NCI-H1092 treated with DMSO at 0.1 percent for 48 hours (cell line): ENCODE measurements at regions not wholly inside any gene's neighbourhood (a gene's known extent, or its start where the extent isn't known, plus 50 kb on each side); places are given as distances from the start of the nearest gene placed in this dataset.
A peak's percentile ranks its signal among the peaks of the same experiment; 100 is the strongest.

Source experiments
- DNase-seq: peaks from one replicate; lab custom pipeline; 2025; lab: John Stamatoyannopoulos, UW

DNA sequence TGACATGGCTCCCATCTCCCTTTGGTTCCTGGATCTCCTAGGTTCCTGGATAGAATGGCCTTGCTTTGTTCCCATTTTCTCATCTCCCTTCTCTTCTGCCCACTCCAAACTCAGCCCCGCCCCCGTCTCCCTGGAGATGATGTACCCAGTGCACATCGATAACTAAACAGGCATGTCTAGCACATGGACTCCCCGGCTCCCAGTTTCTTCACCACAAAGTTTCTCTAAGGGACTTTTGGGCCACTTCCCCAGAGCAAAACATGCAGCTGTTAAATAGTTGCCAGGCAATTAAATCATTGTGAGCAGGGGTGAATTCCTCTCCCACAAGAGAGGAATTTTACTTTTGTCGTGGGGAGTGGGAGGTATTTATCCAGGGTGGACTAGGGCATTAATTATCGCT, 259.0 kb downstream of the GADD45G start:
- DNase-seq: no peak

DNA sequence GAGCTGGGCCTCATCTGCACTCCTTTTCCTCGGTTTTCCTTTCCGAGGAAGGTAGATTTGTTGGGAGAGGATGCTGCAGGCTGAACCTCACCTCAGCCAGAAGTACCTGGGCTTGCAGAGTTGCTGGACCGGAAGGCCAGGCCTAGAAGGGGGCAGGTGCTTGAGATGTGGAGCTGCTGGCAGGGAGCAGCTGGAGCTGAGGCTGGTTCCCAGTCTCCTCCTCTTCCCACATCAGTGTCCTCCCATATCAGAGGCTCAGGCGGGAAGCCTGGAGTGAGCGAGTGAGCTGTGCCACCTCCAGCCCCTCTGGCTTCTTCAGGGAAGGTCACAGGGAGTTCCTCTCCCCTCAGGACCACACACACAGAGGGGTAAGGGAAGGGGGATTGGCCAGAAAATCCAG, 259.4 kb downstream of the GADD45G start:
- DNase-seq: peak; percentile 18

DNA sequence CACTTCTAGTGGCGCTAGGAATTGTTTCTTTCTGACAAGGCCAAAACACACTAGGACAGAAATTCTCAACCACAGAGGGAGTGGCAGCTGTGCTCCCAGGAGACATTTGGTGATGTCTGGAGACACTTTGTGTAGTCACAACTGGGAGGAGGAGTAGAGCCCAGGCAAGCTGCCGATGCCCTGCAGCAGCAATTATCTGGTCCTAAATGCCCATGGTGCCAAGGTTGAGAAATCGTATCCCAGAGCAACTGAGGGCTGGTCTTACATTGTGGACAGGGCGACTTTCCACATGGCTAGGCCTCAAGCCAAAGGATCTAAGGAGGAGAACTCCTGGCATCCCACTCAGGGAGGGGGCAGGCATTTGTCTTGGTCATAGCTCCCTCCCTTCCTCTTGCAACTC, 259.9 kb downstream of the GADD45G start:
- no peak for DNase-seq

- no peak for DNase-seq
Observed at GRCh38 chr9:89865357-89865756, 260.5 kb downstream of the GADD45G start.

GRCh38 chr9:89865981-89866380, 261.2 kb downstream of the GADD45G start:
- DNase-seq: no peak

GRCh38 chr9:89866701-89867100, 261.9 kb downstream of the GADD45G start:
- no peak for DNase-seq

DNA sequence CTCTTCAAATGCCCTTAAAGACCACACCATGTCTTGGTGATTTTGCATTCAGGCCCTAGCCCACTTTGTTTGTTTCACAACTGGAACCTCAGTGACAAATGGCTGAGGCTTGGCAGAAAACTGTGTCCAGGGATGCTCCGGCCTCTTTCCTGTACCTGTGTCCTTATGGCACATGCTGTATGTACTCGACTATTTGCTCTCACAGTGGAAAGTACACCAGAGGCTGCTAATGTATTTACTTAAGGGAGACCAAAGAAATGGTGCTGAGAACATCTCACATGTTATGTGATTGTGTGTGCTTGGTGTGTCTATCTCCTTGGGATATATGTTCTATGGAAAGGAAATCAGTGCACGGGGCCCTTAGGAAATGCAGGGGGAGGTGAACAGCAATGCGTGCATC, 263.3 kb downstream of the GADD45G start:
- no peak for DNase-seq

DNA sequence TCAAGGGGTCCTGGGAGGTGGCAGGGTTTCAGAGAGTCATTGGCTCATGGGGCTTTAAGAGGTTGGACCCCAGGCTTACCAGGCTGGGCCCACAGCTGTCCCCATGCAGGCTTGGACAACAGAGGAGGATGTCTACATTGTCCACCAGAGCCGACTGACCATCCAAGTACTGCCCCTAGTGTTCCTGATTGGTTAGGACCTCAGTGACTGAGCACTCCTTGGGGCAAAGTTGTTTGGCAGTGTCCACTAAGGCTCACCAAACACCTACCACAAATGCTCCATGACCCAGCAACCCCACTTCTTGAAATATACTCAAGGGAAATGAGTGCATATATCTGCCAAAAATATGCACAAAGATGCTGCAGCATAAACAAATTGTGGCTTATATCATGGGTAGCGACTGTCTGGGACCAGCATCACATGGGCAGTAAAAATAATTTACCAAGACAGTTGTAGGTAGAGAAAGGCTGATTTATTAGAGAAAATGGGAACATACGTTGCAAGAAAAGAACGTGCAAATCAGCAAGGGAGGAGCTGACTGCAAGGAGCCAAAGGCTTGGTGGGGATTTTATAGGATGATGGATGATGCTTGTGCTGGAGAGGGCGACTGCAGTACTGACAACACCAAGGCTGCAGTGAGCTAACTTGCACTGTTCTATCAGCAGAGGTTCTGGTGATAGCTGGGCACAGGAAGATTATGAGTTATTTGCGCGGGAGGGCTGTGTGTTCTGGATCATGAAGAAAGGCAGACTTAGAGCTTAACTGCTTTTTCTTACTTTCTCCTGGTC, 265.2 kb downstream of the GADD45G start:
- no peak for DNase-seq

DNA sequence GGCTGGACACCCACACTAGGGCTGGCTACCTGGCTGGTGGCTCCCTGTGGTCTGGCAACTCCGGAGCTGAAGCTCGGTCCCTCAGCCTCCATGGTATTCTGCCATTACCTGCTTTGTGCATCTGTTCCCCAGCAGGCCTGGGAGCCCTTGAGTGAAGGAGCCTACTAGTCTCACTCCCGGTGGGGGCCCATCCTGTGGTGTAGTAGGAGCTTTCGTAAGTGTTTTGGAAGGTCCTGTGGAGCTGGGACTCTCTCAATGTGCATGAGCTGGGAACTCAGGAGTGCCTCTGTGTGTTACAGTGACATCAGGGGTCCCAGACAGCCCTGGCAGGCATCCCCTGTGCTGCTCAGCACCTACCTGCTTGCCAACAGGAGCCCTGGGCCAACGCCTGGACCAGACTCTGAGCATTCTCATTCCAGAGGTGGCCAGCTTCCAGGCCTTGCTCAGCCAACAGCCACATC, 267.1 kb downstream of the GADD45G start:
- DNase-seq: no peak

- no peak for DNase-seq
Observed at GRCh38 chr9:89872426-89872912, 267.7 kb downstream of the GADD45G start.

GRCh38 chr9:89872913-89873707, 268.3 kb downstream of the GADD45G start:
- no peak for DNase-seq

DNA sequence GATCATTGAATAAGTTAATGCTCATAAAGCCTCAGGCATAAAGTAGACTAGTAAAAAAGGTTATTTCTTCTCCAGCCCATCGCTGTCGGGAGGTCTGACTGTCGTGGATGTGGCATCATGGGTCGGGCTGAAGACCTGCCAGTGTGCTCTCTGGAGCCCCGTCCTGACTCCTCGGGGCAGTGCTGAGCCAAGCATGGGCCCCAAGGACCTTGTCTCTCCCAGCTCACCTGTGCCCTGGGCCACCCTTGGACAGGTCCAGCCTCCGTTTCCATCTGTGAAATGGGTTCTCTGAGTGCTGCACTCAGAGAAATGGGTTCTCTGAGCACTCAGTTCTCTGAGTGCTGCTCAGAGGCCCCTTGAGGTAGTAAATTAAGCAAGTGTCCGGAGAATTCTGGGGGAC, 269.0 kb downstream of the GADD45G start:
- no peak for DNase-seq

- DNase-seq: peak; percentile 23
Observed at GRCh38 chr9:89874351-89875321, 269.8 kb downstream of the GADD45G start.

DNA sequence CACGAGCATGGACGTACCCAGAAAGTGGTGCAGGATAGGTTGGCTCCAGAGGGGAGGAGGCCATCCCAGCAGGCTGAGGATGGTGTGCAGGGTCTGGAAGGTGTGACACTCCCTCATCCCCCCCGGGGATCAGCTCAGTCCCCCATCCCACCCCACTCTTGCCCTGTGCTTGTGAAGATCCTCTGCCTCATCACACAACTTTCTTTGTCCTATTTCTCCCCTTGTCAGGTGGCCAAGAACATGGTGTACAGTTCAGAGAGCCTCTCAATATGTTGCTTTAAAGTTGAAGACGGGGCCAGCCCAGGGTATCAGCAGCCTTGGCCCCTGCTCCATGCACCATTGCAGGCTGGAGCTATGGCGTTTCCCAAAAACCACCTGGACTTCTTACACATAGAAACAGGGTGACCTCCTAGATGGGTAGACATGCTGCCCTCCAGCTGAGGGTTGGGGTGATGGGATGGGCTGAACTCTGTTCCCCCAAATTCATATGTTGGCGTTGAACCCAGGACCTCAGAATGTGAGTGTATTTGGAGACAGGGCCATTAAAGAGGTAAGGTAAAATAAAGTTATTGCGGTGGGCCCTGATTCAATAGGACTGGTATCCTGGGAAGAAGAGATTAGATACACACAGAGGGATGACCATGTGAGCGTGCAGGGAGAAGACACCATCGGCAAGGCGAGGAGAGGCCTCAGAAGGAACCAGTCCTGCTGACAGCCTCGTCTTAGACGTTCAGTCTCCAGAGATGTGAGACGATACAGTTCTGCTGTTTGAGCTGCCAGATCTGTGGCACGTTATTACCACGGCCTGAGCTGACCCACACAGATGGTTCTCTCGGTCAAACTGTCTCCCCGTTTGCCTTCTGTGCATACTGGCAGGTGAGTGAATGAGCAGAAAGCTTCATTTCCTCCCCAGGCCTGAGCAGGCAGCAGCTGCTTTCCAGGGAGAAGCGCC, 272.5 kb downstream of the GADD45G start:
- DNase-seq: no peak

- no peak for DNase-seq
Observed at GRCh38 chr9:89878003-89878411, 273.2 kb downstream of the GADD45G start.

DNA sequence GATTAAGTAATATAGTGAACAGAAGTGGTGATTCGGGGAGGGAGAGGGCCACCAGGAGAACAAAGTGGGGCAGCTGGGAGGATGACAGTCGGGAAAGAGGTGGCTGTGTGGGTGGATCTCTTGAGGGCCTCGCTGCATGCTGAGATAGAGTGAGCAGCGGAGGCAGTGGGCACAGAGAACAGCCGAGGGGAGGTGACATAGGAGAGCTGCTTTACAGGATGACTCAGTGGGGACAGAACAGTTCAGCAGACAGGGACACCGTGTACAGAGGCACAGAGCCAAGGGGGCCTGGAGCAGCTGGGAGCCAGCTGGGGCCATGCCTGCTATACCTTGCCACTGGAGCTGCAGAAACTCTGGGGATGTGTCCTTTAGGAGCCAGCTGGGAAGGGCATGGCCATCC, 273.9 kb downstream of the GADD45G start:
- peak; percentile 88 for DNase-seq

GRCh38 chr9:89879276-89879675, 274.5 kb downstream of the GADD45G start:
- DNase-seq: no peak

DNA sequence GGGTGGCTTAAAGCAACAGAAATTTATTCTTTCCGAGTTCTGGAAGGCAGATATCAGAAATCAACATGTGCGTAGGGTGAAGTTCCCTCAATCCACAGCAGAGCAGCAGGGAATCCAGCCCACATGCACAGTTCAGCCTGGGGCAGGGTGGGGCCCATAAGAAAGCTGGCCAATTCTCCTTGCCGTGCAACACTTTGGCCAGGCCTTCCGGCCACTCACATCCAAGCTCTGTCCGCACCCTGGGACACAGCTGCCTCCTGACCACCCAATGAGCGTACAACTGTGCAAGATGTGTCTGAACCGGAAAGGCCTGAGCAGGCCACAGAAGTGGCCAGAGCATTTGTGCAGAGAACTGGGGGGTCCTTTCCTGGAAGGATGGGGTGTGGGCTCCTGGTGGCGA, 274.9 kb downstream of the GADD45G start:
- DNase-seq: no peak

DNA sequence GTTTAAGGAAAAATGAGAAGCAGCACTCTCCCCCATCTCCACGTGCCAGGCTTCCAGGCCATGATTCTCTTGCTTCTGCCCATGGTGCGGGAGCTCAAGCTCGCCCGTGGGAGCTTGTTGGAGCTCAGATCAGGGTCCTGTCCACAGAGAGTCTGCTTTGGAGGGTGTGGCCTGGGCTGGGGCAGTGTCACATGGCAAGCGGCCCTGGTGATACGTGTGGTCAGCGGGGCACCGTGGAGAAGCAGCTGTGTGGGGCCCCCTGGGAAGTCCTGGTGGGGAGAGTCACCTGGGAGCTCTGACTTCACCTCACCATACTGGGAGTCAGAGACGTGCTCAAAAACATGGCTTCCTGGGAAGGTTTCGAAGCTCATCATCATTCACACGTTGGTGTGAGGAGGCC, 275.3 kb downstream of the GADD45G start:
- DNase-seq: no peak

GRCh38 chr9:89880721-89881120, 275.9 kb downstream of the GADD45G start:
- no peak for DNase-seq

DNA sequence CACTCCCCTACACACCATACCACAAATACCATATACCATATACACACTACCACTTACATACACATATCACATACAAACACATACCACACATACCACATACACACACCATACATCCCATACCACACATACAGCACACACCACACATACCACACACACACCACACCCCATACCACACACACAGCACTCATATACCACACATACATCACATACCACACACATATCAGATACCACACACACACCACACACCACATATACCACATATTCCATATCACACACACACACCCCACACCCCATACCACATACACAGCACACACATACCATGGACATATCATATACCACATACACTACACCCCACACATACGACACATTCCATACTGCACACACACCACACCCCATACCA, 276.6 kb downstream of the GADD45G start:
- DNase-seq: no peak
